ENCODE measurements at regions not wholly inside any gene's neighbourhood (a gene's known extent, or its start where the extent isn't known, plus 50 kb on each side); places are given as distances from the start of the nearest gene placed in this dataset.
"Not testable (repeated sequence)": the region's sequence is repeated elsewhere in the genome, so short reads cannot be mapped to it uniquely, and the experiment has no call there.

GRCh38 chr10:46784665-46785064, 126.6 kb upstream of the PTPN20 start:
- not testable (repeated sequence) for H3K36me3 Mint-ChIP-seq (ENCODE audit: unreplicated experiment); H3K27me3 Mint-ChIP-seq (ENCODE audit: unreplicated experiment); H3K4me1 Mint-ChIP-seq (ENCODE audit: low read depth, unreplicated experiment)

DNA sequence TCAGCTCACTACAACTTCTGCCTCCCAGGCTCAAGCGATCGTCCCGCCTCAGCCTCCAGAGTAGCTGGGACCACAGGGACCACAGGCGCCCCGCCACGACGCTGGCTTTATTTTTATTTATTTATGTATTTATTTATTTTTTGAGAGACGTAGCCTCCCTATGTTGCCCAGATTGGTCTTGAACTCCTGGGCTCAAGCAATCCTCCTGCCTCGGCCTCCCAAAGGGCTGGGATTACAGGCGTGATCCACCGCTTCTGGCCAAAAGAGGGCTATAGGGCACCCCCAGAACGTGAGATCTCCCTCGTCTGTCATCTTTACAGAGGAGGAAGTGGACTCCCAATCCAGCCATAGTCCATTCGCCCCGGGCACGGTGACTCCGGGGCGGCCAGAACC, 125.1 kb upstream of the PTPN20 start:
- DNase-seq = peak; percentile 20
- not testable (repeated sequence) for H3K27me3 Mint-ChIP-seq (ENCODE audit: unreplicated experiment); H3K4me1 Mint-ChIP-seq (ENCODE audit: low read depth, unreplicated experiment); H3K9me3 Mint-ChIP-seq (ENCODE audit: unreplicated experiment); H3K36me3 Mint-ChIP-seq (ENCODE audit: unreplicated experiment)
- Mint-ChIP-seq H3K27ac (ENCODE audit: unreplicated experiment) (peak overlapping the region; percentile 86), H3K4me3 (ENCODE audit: unreplicated experiment) (peak overlapping the region; percentile 65)

More at GRCh38 chr10:46784665-46785064, 126.6 kb upstream of the PTPN20 start:
- not testable (repeated sequence) for H3K9me3 Mint-ChIP-seq (ENCODE audit: unreplicated experiment); H3K4me3 Mint-ChIP-seq (ENCODE audit: unreplicated experiment); H3K27ac Mint-ChIP-seq (ENCODE audit: unreplicated experiment); DNase-seq

DNA sequence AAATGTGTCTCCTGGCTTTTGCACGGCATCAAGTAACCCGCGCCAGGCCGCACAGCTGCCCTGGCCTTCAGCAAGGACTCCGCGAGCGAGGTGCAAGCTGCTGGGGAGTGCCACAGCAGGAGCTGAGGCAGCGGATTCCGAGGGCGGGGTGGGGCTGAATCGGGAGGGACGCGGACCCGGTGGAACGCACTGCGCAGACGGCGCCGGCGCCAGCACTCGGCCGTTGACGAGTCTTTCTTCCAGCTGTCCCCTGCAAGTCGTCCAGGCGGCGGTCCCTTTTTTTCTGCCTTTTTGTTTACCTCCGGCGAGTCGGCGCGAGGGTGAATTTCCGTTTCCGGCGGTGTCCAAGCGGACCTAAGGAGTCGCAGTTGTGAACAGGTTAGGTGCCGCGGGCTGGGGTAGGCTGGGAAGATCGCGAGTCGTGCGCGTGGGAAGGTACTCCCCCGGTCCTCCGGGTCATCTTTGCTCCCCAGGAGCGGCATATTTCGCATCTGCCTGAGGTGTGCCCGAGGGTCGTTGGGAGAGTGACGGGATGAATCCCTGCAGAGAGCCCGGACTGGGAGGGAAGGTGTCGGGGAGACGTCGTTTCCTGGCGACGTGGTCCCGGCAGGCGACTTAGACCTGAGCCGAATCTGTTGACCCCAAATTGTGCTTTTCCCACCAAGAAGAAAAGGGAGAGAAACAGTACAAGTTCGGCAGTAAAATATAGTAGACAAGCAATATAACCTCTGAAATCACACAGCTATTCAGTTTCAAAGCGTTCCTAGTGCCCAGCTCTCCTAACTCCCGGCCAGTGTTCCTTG, 124.5 kb upstream of the PTPN20 start:
- not testable (repeated sequence) for H3K4me1 Mint-ChIP-seq (ENCODE audit: low read depth, unreplicated experiment); H3K36me3 Mint-ChIP-seq (ENCODE audit: unreplicated experiment)
- peak overlapping the region; percentile 100 for H3K27ac Mint-ChIP-seq (ENCODE audit: unreplicated experiment)

DNA sequence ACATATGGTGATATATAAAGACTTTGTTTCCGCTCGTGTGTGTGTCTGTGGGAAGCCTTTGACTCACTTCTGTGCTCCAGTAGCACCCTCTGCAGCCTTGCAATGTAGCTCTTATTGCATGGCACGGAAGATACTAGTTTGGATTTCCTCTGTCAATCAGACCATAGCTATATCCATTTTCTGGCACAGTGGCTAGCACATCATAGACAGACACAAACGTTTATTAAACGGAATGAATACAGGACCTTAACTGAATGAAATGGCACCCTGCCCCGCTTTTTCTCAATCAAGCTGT, 124.0 kb upstream of the PTPN20 start:
- Mint-ChIP-seq H3K9me3 (ENCODE audit: unreplicated experiment) (peaks cover 2% of the 10 kb centered on the region), H3K36me3 (ENCODE audit: unreplicated experiment) (no peaks in the 10 kb centered on the region), H3K4me3 (ENCODE audit: unreplicated experiment) (peak overlapping the region; percentile 99), H3K27ac (ENCODE audit: unreplicated experiment) (peak overlapping the region; percentile 100), H3K27me3 (ENCODE audit: unreplicated experiment) (peaks cover 4% of the 10 kb centered on the region), H3K4me1 (ENCODE audit: low read depth, unreplicated experiment) (no peaks in the 10 kb centered on the region)
- DNase-seq = no peak
- no peak for TF ChIP-seq CTCF (IDR thresholded peaks at IDR 0.05; ENCODE audit: partially characterized antibody, unreplicated experiment)

More for the DNA sequence above, 124.5 kb upstream of the PTPN20 start:
- not testable (repeated sequence) for H3K9me3 Mint-ChIP-seq (ENCODE audit: unreplicated experiment); H3K27me3 Mint-ChIP-seq (ENCODE audit: unreplicated experiment)
- DNase-seq = peak; percentile 82
- H3K4me3 Mint-ChIP-seq (ENCODE audit: unreplicated experiment) = peak overlapping the region; percentile 99

DNA sequence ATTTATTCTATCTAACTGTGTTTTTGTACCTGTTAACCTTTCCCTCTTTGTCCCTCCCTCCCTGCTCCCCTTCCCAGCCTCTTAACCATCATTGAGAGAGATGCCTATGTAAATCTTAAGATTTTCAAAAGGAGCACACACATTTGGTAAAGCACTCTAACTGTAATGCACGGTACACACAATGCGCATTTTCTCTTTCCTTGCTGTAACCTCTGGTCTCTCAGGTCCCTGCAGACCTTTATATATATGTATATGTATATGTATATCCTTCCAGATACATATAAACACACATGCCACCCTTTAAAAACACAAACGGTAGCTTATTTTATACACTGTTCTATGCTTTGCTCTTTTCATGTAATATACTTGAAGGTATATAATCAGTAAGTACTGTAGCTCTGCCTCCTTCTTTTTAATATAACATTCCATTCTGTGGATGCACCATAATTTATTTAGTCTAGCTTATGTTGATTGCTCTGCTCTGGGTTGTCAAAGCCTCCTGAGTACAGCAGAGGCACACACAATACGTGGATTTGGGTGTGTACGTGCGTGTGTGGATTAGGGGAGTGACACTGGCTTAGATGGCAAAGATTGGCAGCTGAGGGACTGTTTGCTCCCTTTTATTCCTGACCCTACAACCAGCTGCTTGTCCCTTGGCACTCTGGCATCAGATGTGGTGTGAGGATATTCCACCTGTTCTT, 118.4 kb upstream of the PTPN20 start:
- not testable (repeated sequence) for H3K9me3 Mint-ChIP-seq (ENCODE audit: unreplicated experiment); H3K4me3 Mint-ChIP-seq (ENCODE audit: unreplicated experiment); H3K4me1 Mint-ChIP-seq (ENCODE audit: low read depth, unreplicated experiment); DNase-seq; H3K36me3 Mint-ChIP-seq (ENCODE audit: unreplicated experiment); H3K27ac Mint-ChIP-seq (ENCODE audit: unreplicated experiment); H3K27me3 Mint-ChIP-seq (ENCODE audit: unreplicated experiment)

- not testable (repeated sequence) for DNase-seq; H3K27ac Mint-ChIP-seq (ENCODE audit: unreplicated experiment); H3K9me3 Mint-ChIP-seq (ENCODE audit: unreplicated experiment); H3K27me3 Mint-ChIP-seq (ENCODE audit: unreplicated experiment); H3K36me3 Mint-ChIP-seq (ENCODE audit: unreplicated experiment); H3K4me1 Mint-ChIP-seq (ENCODE audit: low read depth, unreplicated experiment); H3K4me3 Mint-ChIP-seq (ENCODE audit: unreplicated experiment)
Measured at GRCh38 chr10:46796351-46796750, 114.9 kb upstream of the PTPN20 start.

DNA sequence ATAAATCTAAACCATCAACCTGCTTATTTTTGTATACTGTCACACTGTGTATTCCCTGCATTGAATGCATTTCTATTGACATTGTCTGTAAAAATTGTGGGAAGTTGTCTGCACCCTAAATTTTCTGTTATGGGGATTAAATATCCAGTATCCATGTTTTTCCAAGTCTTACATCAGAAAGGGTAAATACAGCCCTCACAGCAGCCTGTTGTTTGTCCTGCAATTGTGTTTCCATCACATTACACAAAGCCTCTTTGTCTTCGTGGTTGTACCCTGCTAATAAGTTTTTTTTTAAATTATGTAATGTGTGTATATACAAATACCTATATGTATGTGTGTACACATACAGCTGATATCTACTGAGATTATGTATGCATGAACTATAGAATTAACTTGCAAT, 109.2 kb upstream of the PTPN20 start:
- H3K36me3 Mint-ChIP-seq (ENCODE audit: unreplicated experiment) = not testable (repeated sequence)

GRCh38 chr10:46803082-46803481, 108.1 kb upstream of the PTPN20 start:
- H3K4me3 Mint-ChIP-seq (ENCODE audit: unreplicated experiment); H3K4me1 Mint-ChIP-seq (ENCODE audit: low read depth, unreplicated experiment): not testable (repeated sequence)

More for the DNA sequence above, 109.2 kb upstream of the PTPN20 start:
- not testable (repeated sequence) for H3K27ac Mint-ChIP-seq (ENCODE audit: unreplicated experiment); H3K27me3 Mint-ChIP-seq (ENCODE audit: unreplicated experiment); H3K9me3 Mint-ChIP-seq (ENCODE audit: unreplicated experiment); DNase-seq; H3K4me3 Mint-ChIP-seq (ENCODE audit: unreplicated experiment); H3K4me1 Mint-ChIP-seq (ENCODE audit: low read depth, unreplicated experiment)

DNA sequence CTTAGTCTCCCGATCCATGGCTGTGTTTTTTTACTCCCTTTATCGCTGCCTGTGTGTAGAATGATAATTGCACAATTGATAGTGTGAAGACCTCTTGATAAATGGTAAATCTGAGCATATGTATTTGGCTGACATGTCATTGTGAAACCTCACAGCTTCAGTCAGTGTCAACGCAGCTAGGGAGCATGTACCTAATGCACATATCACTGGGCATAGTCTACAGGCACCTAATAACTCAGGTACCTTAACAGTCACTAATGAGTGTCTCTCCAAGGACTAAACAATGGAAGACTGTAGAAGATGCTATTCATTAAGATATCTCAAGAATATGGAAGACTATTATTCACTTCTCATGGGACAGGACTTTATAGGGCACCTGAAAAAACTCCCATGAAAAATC, 101.0 kb upstream of the PTPN20 start:
- not testable (repeated sequence) for H3K27me3 Mint-ChIP-seq (ENCODE audit: unreplicated experiment); H3K27ac Mint-ChIP-seq (ENCODE audit: unreplicated experiment); H3K9me3 Mint-ChIP-seq (ENCODE audit: unreplicated experiment); H3K4me1 Mint-ChIP-seq (ENCODE audit: low read depth, unreplicated experiment); DNase-seq; H3K36me3 Mint-ChIP-seq (ENCODE audit: unreplicated experiment); H3K4me3 Mint-ChIP-seq (ENCODE audit: unreplicated experiment)

More at GRCh38 chr10:46803082-46803481, 108.1 kb upstream of the PTPN20 start:
- not testable (repeated sequence) for H3K36me3 Mint-ChIP-seq (ENCODE audit: unreplicated experiment); H3K9me3 Mint-ChIP-seq (ENCODE audit: unreplicated experiment); DNase-seq; H3K27me3 Mint-ChIP-seq (ENCODE audit: unreplicated experiment); H3K27ac Mint-ChIP-seq (ENCODE audit: unreplicated experiment)

DNA sequence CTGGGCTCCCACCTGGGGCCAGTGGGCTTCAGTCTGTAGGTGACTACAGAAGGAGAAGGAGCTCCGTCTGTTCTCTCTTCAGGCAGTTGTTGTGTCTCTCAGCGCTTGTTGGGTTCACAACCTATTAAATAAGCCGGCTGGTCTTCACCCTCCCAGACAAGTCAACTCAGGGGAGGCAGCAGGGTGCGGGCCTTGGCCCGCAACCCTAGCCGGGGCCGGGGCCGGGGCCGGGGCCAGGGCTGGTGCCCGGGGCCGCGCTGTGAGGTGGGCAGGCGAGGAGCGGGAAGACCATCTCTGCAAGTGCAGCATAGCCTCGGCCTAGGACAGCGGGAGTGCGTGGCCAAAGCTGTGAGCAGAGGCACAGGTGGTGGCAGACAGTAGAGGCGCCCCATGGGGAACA, 95.1 kb upstream of the PTPN20 start:
- not testable (repeated sequence) for DNase-seq; H3K4me1 Mint-ChIP-seq (ENCODE audit: low read depth, unreplicated experiment); H3K4me3 Mint-ChIP-seq (ENCODE audit: unreplicated experiment)

DNA sequence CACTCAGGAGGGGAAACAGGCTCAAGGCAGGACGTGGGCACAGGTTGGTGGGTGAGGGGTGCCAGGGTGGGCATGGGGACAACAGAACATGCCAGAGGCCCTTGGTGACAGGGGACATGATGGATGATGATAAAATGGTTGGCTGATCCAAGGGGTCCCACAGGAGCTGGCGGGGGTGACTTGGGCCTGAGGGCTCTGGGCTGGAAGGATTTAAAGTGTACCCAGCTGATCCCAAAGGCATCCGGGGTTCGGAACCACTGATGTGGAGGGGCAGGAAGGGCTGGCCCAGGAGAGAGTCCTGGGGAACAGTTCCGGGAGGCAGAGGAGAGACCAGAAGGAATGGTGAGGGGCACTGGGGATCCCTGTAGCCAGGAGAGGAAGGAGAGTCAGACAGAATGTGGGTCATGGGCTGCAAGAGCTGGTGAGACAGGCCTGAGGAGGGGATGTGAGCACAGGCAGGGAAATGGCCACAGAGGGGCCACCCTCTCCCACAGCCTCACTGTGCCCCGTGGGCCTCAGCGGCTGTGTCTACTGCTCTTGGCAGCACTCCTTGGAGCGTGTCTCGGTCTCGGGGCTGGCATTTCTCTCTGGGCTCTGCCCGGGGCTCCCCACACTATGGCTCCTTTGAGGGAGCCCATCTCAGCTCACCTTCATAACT, 70.7 kb upstream of the PTPN20 start:
- not testable (repeated sequence) for H3K36me3 Mint-ChIP-seq (ENCODE audit: unreplicated experiment); H3K4me3 Mint-ChIP-seq (ENCODE audit: unreplicated experiment); H3K9me3 Mint-ChIP-seq (ENCODE audit: unreplicated experiment); H3K27ac Mint-ChIP-seq (ENCODE audit: unreplicated experiment); H3K27me3 Mint-ChIP-seq (ENCODE audit: unreplicated experiment); H3K4me1 Mint-ChIP-seq (ENCODE audit: low read depth, unreplicated experiment); DNase-seq

More for the DNA sequence above, 95.1 kb upstream of the PTPN20 start:
- H3K9me3 Mint-ChIP-seq (ENCODE audit: unreplicated experiment); H3K36me3 Mint-ChIP-seq (ENCODE audit: unreplicated experiment); H3K27ac Mint-ChIP-seq (ENCODE audit: unreplicated experiment); H3K27me3 Mint-ChIP-seq (ENCODE audit: unreplicated experiment): not testable (repeated sequence)
